Left colon (tissue), 2 donors: ENCODE measurements at regions not wholly inside any gene's neighbourhood (a gene's known extent, or its start where the extent isn't known, plus 50 kb on each side); places are given as distances from the start of the nearest gene placed in this dataset.
"Not testable (repeated sequence)": the region's sequence is repeated elsewhere in the genome, so short reads cannot be mapped to it uniquely, and the experiment has no call there.

ENCODE experiments used
- ATAC-seq: fragments of 200-7000 bp; cut with Tn5 transposase; one replicate; pipeline ENCODE4 v1.9.1; 2020; ENCODE audit warnings: mild to moderate bottlenecking, moderate library complexity
- DNase-seq, 2 donors: peaks; one replicate each; pipeline ENCODE4 v3.0.0-alpha.2; 2020
- intact Hi-C, 2 donors: fragments of 100-400 bp; cut with DNase I in 1 of 2; cut with micrococcal nuclease in 1 of 2; formaldehyde crosslinking; loops; one replicate each; pipeline versions ENCODE4 v1.11.2 to v1.14.0; 2022; cut with DNase I, micrococcal nuclease
- donor health status: DM: no; HTN: no; CAD: no.
- donor health status: DM: yes; HTN: yes; CAD: no.

GRCh38 chr4:187910741-187911140 is 84.8 kb upstream of the ZFP42 start:
- intact Hi-C loops = no loop called here
- ATAC-seq = no peak
- no peak for DNase-seq

DNA sequence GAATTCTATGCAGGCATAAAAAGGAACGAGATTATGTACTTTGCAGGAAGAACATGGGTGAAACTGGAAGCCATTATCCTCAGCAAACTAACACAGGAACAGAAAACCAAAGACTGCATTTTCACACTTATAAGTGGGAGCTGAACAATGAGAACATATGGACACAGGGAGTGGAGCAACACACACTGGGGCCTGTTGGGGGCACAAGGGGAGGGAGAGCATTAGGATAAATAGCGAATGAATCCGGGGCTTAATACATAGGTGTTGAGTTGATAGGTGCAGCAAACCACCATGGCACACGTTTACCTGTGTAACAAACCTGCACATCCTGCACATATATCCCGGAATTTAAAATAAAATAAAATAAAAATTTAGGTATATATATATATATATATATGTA is 80.2 kb upstream of the ZFP42 start:
- ATAC-seq, intact Hi-C loops, DNase-seq: not testable (repeated sequence)

DNA sequence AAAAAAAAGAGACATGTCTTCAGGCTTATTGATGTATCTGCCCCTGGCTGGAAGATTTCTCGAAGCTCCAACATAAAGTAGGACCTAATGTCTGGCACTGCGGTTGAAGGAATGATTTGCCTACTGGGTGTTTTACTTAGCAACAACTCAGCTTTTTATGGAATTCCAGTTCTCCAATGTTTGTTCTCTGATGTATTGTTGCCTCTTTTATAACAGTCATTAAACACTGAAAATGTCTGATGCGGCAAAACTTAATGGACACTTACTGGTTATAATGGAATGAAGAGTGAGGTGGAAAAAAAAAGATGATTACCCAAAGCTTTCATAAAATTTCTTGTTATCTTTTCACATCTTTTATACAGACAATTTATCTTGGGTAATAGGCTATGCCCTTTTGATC is 75.6 kb upstream of the ZFP42 start:
- DNase-seq (no peak), ATAC-seq (no peak)
- intact Hi-C loops = no loop called here

GRCh38 chr4:187921946-187922623 is 73.5 kb upstream of the ZFP42 start:
- DNase-seq = no peak
- intact Hi-C loops = no loop called here
- no peak for ATAC-seq

DNA sequence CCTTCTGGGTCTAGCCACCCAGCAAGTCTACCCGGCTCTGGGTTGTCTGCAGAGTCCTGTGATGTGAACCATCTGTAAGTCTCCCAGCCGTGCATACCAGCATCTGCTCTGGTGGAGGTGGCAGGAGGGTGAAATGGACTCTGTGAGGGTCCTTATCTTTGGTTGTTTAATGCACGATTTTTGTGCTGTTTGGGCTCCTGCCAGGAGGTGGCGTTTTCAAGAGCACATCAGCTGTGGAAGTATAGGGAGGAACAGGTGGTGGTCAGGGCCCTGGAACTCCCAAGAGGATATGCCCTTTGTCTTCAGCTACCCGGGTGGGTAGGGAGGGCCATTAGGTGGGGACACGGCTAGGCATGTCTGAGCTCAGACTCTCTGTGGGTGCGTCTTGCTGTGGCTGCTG is 66.5 kb upstream of the ZFP42 start:
- ATAC-seq (no peak), DNase-seq (no peak)
- intact Hi-C loops = no loop called here

GRCh38 chr4:187934766-187935165 is 60.8 kb upstream of the ZFP42 start:
- intact Hi-C loops = no loop called here
- no peak for ATAC-seq
- no peak for DNase-seq

GRCh38 chr4:187937557-187937956 is 58.0 kb upstream of the ZFP42 start:
- intact Hi-C loops = no loop called here
- DNase-seq (no peak), ATAC-seq (no peak)

GRCh38 chr4:187940299-187940698 is 55.3 kb upstream of the ZFP42 start:
- intact Hi-C loops = no loop called here
- ATAC-seq (no peak), DNase-seq (no peak)

DNA sequence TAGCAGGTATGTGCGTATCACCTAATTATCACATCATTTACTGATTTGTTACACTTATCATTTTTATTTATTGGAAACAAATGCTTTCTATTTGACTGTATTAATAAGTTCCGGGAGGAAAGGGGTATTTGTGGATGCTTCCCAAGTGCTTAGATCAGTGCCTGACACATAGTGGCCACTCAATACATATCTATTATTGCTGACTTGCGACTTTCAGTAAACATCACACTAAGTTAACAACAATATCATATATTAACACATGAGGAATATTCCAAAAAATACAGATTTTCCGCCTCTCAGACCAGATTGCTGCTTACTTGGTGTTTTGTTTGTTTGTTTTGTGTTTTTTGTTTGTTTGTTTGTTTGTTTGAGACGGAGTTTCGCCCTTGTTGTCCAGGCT is 52.6 kb upstream of the ZFP42 start:
- ATAC-seq = no peak
- DNase-seq = no peak
- intact Hi-C loops = no loop called here

DNA sequence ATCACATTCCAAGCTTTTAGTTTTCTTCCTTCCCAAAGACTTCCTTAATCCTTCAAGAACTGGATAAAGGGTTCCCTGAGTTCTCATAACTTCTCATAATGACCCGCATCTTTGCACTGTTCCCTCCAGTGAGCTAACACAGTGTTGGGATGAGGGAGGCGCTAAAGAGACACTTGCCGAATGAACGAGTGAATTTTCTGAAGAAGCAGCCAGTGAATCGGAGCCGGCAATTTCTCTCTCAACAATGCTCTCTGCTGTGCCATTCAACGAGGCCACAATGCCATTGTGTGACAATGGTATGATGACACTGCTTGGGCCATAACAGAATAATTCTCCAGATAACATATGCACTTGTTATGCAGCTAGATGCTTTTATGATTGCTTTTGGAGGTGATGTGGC is 51.4 kb upstream of the ZFP42 start:
- ATAC-seq (no peak), DNase-seq (no peak)
- intact Hi-C loops = no loop called here
